Hypothalamus (tissue), 51 donors: ENCODE measurements at regions not wholly inside any gene's neighbourhood (a gene's known extent, or its start where the extent isn't known, plus 50 kb on each side); places are given as distances from the start of the nearest gene placed in this dataset.
"Not testable (repeated sequence)": the region's sequence is repeated elsewhere in the genome, so short reads cannot be mapped to it uniquely, and the experiment has no call there.

Experiments used
- DNase-seq, 51 donors: peaks; one replicate each; lab custom pipeline; 2025; lab: John Stamatoyannopoulos, UW

- no peak for DNase-seq
These were observed 163.2 kb downstream of the DKK1 start for GRCh38 chr10:52477305-52477704.

- DNase-seq = no peak
These were observed 165.5 kb downstream of the DKK1 start for GRCh38 chr10:52479567-52479966.

GRCh38 chr10:52481986-52482555, 168.0 kb downstream of the DKK1 start:
- no peak for DNase-seq

GRCh38 chr10:52483587-52483986, 169.5 kb downstream of the DKK1 start:
- DNase-seq = no peak

- no peak for DNase-seq
These were observed 170.4 kb downstream of the DKK1 start for GRCh38 chr10:52484206-52485065.

- DNase-seq = no peak
These were observed 171.4 kb downstream of the DKK1 start for GRCh38 chr10:52485462-52485861.

- no peak for DNase-seq
These were observed 172.9 kb downstream of the DKK1 start for GRCh38 chr10:52486840-52487611.

GRCh38 chr10:52488606-52489485, 174.8 kb downstream of the DKK1 start:
- DNase-seq = peak in 1 of 51 donors; percentile 13

GRCh38 chr10:52491246-52491995, 177.3 kb downstream of the DKK1 start:
- DNase-seq = no peak

GRCh38 chr10:52499281-52499680, 185.2 kb downstream of the DKK1 start:
- no peak for DNase-seq

GRCh38 chr10:52500476-52500875, 186.4 kb downstream of the DKK1 start:
- no peak for DNase-seq

- no peak for DNase-seq
These were observed 188.2 kb downstream of the DKK1 start for GRCh38 chr10:52502237-52502636.

GRCh38 chr10:52505341-52505740, 191.3 kb downstream of the DKK1 start:
- DNase-seq = not testable (repeated sequence)

GRCh38 chr10:52514481-52514880, 200.4 kb downstream of the DKK1 start:
- no peak for DNase-seq

- no peak for DNase-seq
These were observed 202.9 kb downstream of the DKK1 start for GRCh38 chr10:52517012-52517411.

- no peak for DNase-seq
These were observed 209.6 kb downstream of the DKK1 start for GRCh38 chr10:52523696-52524095.

- no peak for DNase-seq
These were observed 211.7 kb downstream of the DKK1 start for GRCh38 chr10:52525761-52526160.

GRCh38 chr10:52526251-52526823, 212.3 kb downstream of the DKK1 start:
- DNase-seq = no peak

- no peak for DNase-seq
These were observed 218.7 kb downstream of the DKK1 start for GRCh38 chr10:52532650-52533290.
